Ishikawa (cell line): ENCODE measurements at regions not wholly inside any gene's neighbourhood (a gene's known extent, or its start where the extent isn't known, plus 50 kb on each side); places are given as distances from the start of the nearest gene placed in this dataset.

Experiments used
- CEBPB ChIP-seq: IDR thresholded peaks from 2 replicates; pipeline ENCODE4 v1.6.1; 2012
- CREB1 ChIP-seq: IDR thresholded peaks from 2 replicates; pipeline ENCODE4 v1.6.1; 2012; ENCODE audit warnings: low read depth
- EGR1 ChIP-seq: IDR thresholded peaks from 2 replicates; pipeline ENCODE4 v1.6.1; 2012
- EP300 ChIP-seq: IDR thresholded peaks from 2 replicates; pipeline ENCODE4 v1.6.1; 2012; ENCODE audit warnings: borderline replicate concordance
- FOXM1 ChIP-seq: IDR thresholded peaks from 2 replicates; pipeline ENCODE4 v1.6.1; 2012; ENCODE audit warnings: low read depth, borderline replicate concordance
- MAX ChIP-seq: IDR thresholded peaks from 2 replicates; pipeline ENCODE4 v1.6.1; 2012
- NFIC ChIP-seq: IDR thresholded peaks from 2 replicates; pipeline ENCODE4 v1.6.1; 2012
- RAD21 ChIP-seq: IDR thresholded peaks from 2 replicates; pipeline ENCODE4 v1.6.1; 2012; ENCODE audit warnings: low read depth
- TAF1 ChIP-seq: IDR thresholded peaks from 2 replicates; pipeline ENCODE4 v1.6.1; 2012; ENCODE audit warnings: low read depth, mild to moderate bottlenecking
- TCF12 ChIP-seq: IDR thresholded peaks from 2 replicates; pipeline ENCODE4 v1.6.1; 2012; ENCODE audit warnings: low read depth
- TEAD4 ChIP-seq: IDR thresholded peaks from 2 replicates; pipeline ENCODE4 v1.6.1; 2012
- YY1 ChIP-seq: IDR thresholded peaks from 2 replicates; pipeline ENCODE4 v1.6.1; 2012; ENCODE audit warnings: low read depth
- ZBTB7A ChIP-seq: IDR thresholded peaks from 2 replicates; pipeline ENCODE4 v1.6.1; 2012; ENCODE audit warnings: low read depth
- TF ChIP-seq, protein P1 (sequence below): IDR thresholded peaks from 2 replicates; pipeline ENCODE4 v1.6.1; 2012; ENCODE audit warnings: low read depth, mild to moderate bottlenecking
- TF ChIP-seq, protein P2 (sequence below): IDR thresholded peaks from 2 replicates; pipeline ENCODE4 v1.6.1; 2012

DNA sequence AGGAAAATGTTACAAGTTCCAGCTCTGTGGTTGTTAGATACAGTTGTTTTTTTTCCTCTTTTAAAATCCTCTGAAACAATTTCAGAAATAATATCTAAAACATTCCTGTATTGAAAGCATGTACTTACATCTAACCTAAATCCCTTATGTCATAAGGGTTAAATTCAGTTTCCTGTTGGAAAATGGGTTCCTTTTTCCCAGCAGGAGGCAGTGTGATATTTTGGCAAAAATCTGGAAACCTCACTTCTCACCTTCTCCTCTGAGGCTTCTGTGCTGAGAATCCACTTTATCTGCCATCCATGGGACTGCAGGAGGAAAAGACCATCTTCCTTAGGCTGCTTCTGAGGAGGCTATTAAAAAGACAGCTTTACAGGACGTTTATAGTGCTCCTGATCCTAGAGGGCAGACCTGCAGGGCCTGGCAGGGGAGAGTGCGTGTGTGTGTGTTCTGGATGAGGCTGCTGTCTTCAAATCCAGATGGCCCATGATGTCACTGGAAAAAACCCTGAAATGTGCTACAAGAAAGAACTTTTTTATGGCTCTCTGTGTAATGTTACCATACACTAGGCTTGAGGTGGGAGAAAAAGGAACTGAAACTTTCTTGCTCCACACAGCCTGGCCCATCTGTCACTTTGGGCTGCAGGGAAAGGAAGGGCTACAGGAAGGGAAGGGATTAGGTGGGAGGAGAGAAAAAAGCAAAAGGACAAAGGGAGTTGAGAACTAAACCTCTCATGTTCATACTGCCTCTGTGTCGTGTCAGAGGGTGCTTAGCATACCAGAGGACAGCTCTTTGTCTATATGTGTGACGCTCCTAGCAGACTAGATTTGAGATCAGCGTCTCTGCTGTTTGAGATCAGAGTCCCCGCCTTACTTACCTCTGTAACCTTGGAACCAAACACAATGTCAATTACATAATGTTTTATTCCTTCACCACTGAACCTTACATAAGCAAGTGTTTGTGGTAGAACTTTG, 379.2 kb upstream of the SPAG17 start:
- TF ChIP-seq CREB1, result no peak
- TF ChIP-seq RAD21, result peak; percentile 5; the same call in 1 of the 2 replicates
- no peak for TF ChIP-seq CEBPB

- TF ChIP-seq TCF12 (no peak), TAF1 (no peak), MAX (no peak), RAD21 (no peak)
- TF ChIP-seq, protein P1, sequence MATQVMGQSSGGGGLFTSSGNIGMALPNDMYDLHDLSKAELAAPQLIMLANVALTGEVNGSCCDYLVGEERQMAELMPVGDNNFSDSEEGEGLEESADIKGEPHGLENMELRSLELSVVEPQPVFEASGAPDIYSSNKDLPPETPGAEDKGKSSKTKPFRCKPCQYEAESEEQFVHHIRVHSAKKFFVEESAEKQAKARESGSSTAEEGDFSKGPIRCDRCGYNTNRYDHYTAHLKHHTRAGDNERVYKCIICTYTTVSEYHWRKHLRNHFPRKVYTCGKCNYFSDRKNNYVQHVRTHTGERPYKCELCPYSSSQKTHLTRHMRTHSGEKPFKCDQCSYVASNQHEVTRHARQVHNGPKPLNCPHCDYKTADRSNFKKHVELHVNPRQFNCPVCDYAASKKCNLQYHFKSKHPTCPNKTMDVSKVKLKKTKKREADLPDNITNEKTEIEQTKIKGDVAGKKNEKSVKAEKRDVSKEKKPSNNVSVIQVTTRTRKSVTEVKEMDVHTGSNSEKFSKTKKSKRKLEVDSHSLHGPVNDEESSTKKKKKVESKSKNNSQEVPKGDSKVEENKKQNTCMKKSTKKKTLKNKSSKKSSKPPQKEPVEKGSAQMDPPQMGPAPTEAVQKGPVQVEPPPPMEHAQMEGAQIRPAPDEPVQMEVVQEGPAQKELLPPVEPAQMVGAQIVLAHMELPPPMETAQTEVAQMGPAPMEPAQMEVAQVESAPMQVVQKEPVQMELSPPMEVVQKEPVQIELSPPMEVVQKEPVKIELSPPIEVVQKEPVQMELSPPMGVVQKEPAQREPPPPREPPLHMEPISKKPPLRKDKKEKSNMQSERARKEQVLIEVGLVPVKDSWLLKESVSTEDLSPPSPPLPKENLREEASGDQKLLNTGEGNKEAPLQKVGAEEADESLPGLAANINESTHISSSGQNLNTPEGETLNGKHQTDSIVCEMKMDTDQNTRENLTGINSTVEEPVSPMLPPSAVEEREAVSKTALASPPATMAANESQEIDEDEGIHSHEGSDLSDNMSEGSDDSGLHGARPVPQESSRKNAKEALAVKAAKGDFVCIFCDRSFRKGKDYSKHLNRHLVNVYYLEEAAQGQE, result no peak
- TF ChIP-seq, protein P2, sequence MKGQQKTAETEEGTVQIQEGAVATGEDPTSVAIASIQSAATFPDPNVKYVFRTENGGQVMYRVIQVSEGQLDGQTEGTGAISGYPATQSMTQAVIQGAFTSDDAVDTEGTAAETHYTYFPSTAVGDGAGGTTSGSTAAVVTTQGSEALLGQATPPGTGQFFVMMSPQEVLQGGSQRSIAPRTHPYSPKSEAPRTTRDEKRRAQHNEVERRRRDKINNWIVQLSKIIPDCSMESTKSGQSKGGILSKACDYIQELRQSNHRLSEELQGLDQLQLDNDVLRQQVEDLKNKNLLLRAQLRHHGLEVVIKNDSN, result no peak
Observed at GRCh38 chr1:118558933-118559332, 373.9 kb upstream of the SPAG17 start.

- TF ChIP-seq, protein P1, result no peak
Observed at GRCh38 chr1:118556936-118557335, 371.9 kb upstream of the SPAG17 start.

GRCh38 chr1:118555638-118556037, 370.6 kb upstream of the SPAG17 start:
- TF ChIP-seq MAX, result no peak
- no peak for TF ChIP-seq CREB1
- TF ChIP-seq, protein P2, result no peak
- TF ChIP-seq RAD21, result no peak
- TF ChIP-seq CEBPB, result no peak
- TF ChIP-seq TCF12, result no peak

GRCh38 chr1:118535901-118536300, 350.9 kb upstream of the SPAG17 start:
- TF ChIP-seq CEBPB (no peak), MAX (no peak), FOXM1 (no peak), TCF12 (no peak)
- TF ChIP-seq, protein P1, result no peak

- no peak for TF ChIP-seq TEAD4
- TF ChIP-seq TAF1, result no peak
- no peak for TF ChIP-seq RAD21
- no peak for TF ChIP-seq MAX
- no peak for TF ChIP-seq TCF12
- TF ChIP-seq YY1, result no peak
- no peak for TF ChIP-seq FOXM1
- TF ChIP-seq, protein P2, result no peak
- no peak for TF ChIP-seq CREB1
- no peak for TF ChIP-seq EGR1
- TF ChIP-seq EP300, result no peak
- TF ChIP-seq NFIC, result no peak
- no peak for TF ChIP-seq ZBTB7A
- TF ChIP-seq, protein P1, result no peak
- TF ChIP-seq CEBPB, result no peak
Observed at GRCh38 chr1:118504867-118505266, 319.8 kb upstream of the SPAG17 start.
